HL-60 (cell line): ENCODE measurements at regions not wholly inside any gene's neighbourhood (a gene's known extent, or its start where the extent isn't known, plus 50 kb on each side); places are given as distances from the start of the nearest gene placed in this dataset.

ENCODE experiments used
- CTCF ChIP-seq: IDR thresholded peaks from one replicate; pipeline ENCODE4 v1.5.1; 2011; ENCODE audit warnings: low read length, control low read depth, inconsistent platforms; ENCODE audit not compliant: insufficient read depth
- POLR2AphosphoS5 ChIP-seq: IDR thresholded peaks from 2 replicates; pipeline ENCODE4 v1.6.1; 2012; ENCODE audit warnings: low read depth
- REST ChIP-seq: IDR thresholded peaks from 2 replicates; pipeline ENCODE4 v1.6.1; 2012; ENCODE audit warnings: low read depth; ENCODE audit not compliant: insufficient replicate concordance

GRCh38 chr1:187252923-187253322 is 424.2 kb downstream of the PLA2G4A start:
- TF ChIP-seq CTCF (no peak), REST (no peak), POLR2AphosphoS5 (no peak)
